ENCODE measurements at regions not wholly inside any gene's neighbourhood (a gene's known extent, or its start where the extent isn't known, plus 50 kb on each side); places are given as distances from the start of the nearest gene placed in this dataset.

- Histone ChIP-seq H3K27ac (no peak overlapping the region), H3K9me3 (no peaks in the 10 kb centered on the region), H3K9ac (ENCODE audit: low read depth in 2 of 2, low read length in 2 of 2) (no peak overlapping the region), H3K36me3 (no peaks in the 10 kb centered on the region), H3K4me1 (no peaks in the 10 kb centered on the region), H3K27me3 (no peaks in the 10 kb centered on the region), H3K4me3 (no peak overlapping the region)
- TF ChIP-seq, protein P1, sequence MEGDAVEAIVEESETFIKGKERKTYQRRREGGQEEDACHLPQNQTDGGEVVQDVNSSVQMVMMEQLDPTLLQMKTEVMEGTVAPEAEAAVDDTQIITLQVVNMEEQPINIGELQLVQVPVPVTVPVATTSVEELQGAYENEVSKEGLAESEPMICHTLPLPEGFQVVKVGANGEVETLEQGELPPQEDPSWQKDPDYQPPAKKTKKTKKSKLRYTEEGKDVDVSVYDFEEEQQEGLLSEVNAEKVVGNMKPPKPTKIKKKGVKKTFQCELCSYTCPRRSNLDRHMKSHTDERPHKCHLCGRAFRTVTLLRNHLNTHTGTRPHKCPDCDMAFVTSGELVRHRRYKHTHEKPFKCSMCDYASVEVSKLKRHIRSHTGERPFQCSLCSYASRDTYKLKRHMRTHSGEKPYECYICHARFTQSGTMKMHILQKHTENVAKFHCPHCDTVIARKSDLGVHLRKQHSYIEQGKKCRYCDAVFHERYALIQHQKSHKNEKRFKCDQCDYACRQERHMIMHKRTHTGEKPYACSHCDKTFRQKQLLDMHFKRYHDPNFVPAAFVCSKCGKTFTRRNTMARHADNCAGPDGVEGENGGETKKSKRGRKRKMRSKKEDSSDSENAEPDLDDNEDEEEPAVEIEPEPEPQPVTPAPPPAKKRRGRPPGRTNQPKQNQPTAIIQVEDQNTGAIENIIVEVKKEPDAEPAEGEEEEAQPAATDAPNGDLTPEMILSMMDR (IDR thresholded peaks at IDR 0.05) = no peak
- intact Hi-C loops (cut with DNase I) = no loop called here
- no peak for DNase-seq
Observed at GRCh38 chr16:86356804-86357203, 153.5 kb upstream of the FOXF1 start.

- no peaks in the 10 kb centered on the region for H3K27me3 ChIP-seq
- no peak overlapping the region for H3K27ac ChIP-seq
Observed at GRCh38 chr16:86357303-86357702, 153.0 kb upstream of the FOXF1 start.

DNA sequence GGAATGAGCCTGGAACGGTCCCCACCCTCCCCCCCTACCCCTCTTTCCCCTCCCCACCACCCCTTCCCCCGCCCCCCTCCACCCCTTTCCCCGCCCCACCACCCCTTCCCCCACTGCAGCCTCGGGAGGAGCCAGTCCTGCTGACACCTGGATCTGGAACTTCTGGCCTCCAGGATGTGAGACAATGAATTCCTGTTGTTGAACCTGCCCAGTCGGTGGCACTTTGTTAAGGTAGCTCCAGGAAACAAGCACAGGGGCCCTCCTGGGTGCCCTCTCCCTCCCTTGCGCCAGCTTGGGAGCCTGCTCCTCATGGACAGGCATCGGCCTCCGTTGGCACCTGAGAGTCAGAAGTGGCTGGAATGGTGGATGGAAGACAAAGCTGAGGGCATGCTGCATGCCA lies 152.4 kb upstream of the FOXF1 start:
- no peak overlapping the region for H3K4me3 ChIP-seq
- H3K27ac ChIP-seq = no peak overlapping the region
- H3K36me3 ChIP-seq = no peaks in the 10 kb centered on the region
- intact Hi-C loops (cut with DNase I) = no loop called here
- H3K27me3 ChIP-seq = no peaks in the 10 kb centered on the region
- TF ChIP-seq, protein P1 (IDR thresholded peaks at IDR 0.05) = no peak
- DNase-seq = no peak
- H3K9ac ChIP-seq (ENCODE audit: low read depth in 2 of 2, low read length in 2 of 2) = no peak overlapping the region
- no peaks in the 10 kb centered on the region for H3K9me3 ChIP-seq
- H3K4me1 ChIP-seq = no peaks in the 10 kb centered on the region

More at GRCh38 chr16:86357303-86357702, 153.0 kb upstream of the FOXF1 start:
- no peak for DNase-seq
- H3K36me3 ChIP-seq = no peaks in the 10 kb centered on the region
- no peaks in the 10 kb centered on the region for H3K9me3 ChIP-seq
- H3K9ac ChIP-seq (ENCODE audit: low read depth in 2 of 2, low read length in 2 of 2) = no peak overlapping the region
- TF ChIP-seq, protein P1 (IDR thresholded peaks at IDR 0.05) = no peak
- intact Hi-C loops (cut with DNase I) = no loop called here
- no peaks in the 10 kb centered on the region for H3K4me1 ChIP-seq
- no peak overlapping the region for H3K4me3 ChIP-seq

- Histone ChIP-seq H3K27me3 (no peaks in the 10 kb centered on the region), H3K4me3 (no peak overlapping the region)
- TF ChIP-seq, protein P1 (IDR thresholded peaks at IDR 0.05) = no peak
Observed at GRCh38 chr16:86359571-86359970, 150.8 kb upstream of the FOXF1 start.

DNA sequence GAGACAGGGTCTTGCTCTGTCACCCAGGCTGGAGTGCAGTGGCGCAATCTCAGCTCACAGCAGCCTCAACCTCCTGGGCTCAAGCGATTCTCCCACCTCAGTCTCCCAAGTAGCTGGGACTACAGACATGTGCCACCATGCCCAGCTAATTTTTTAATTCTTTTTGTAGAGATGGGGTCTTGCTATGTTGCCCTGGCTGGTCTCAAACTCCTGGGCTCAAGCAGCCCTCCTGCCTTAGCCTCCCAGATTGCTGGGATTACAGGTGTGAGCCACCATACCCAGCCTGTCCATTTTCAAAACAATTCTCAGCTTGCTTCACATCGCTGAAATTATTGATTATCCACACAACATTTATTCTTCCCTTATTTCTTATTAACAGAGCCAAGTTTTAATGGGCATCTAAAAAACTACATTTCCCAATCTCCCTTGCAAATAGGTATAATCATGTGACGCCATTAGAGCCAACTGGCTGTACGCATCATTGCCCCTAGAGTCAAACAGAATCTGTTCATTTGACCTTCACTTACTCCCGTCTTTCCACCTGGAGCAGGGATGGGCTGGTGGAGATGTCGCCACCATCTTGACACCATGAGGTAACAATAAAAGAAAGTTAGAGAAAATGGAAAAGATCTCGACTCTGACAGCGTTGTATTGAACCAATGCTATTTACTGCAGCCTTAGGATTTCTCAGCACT lies 148.0 kb upstream of the FOXF1 start:
- DNase-seq = no peak
- Histone ChIP-seq H3K27ac (no peak overlapping the region), H3K36me3 (no peaks in the 10 kb centered on the region), H3K4me3 (no peak overlapping the region), H3K9ac (ENCODE audit: low read depth in 2 of 2, low read length in 2 of 2) (no peak overlapping the region), H3K9me3 (no peaks in the 10 kb centered on the region), H3K4me1 (no peaks in the 10 kb centered on the region), H3K27me3 (no peaks in the 10 kb centered on the region)
- TF ChIP-seq, protein P1 (IDR thresholded peaks at IDR 0.05) = no peak
- intact Hi-C loops (cut with DNase I) = no loop called here

More at GRCh38 chr16:86359571-86359970, 150.8 kb upstream of the FOXF1 start:
- Histone ChIP-seq H3K4me1 (no peaks in the 10 kb centered on the region), H3K9me3 (no peaks in the 10 kb centered on the region), H3K36me3 (no peaks in the 10 kb centered on the region), H3K27ac (no peak overlapping the region), H3K9ac (ENCODE audit: low read depth in 2 of 2, low read length in 2 of 2) (no peak overlapping the region)
- intact Hi-C loops (cut with DNase I) = no loop called here
- no peak for DNase-seq

All from colonic mucosa (tissue), 4 donors.